C1 segment of cervical spinal cord (tissue), 14 donors: ENCODE measurements at regions not wholly inside any gene's neighbourhood (a gene's known extent, or its start where the extent isn't known, plus 50 kb on each side); places are given as distances from the start of the nearest gene placed in this dataset.

Source experiments
- DNase-seq, 14 donors: peaks; one replicate each; lab custom pipeline; 2025; lab: John Stamatoyannopoulos, UW

DNA sequence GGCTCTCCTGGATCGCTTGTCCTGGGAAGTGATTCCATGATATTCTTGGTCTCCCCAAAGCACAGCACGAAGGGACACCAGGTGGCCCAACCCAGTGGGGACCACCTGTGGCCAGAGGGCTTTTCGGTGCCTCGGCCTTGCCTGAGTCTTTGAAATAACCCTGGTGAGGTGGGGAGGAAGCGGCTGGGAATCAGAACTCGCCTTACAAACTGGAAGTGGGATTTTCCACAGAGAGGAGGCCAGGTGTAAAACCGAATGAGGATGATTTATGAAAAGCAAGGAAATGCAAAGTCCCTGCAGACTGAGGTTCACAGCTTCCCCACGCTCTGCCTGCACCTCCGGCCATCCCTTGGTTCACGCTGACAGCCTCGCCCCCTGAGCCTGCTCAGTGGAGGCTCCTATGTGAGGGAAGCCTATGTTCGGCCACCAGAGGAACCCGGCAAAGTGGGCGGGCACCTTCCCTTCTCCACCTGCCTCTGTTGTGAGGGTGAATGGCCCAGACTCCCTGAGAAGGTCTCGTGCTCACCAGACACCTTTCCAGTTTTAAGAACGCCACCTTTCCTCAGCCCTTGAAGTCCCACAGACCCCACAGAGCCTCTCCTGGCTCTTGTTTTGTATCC lies 133.8 kb upstream of the CST7 start:
- DNase-seq: no peak

DNA sequence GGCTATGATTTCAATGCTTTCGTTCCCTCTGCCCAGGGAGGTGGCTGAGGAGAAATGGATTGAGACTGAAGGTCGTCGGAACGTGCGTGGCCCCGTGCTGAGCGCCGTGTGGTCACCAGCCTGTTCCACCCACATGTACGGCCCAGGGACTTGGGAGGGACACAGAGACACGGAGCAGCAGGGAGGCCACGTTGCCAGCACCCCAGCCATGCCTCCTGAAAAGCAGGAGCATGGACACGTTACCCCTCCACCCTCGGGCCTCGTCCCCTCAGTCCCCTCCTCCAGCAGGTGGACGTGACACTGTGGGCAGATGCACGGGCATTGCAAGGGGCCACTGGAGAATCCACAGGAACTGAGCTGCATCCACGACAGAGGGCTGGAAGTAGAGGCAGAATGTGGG lies 133.1 kb upstream of the CST7 start:
- DNase-seq: no peak

- DNase-seq: no peak
Observed at GRCh38 chr20:24816431-24816830, 132.6 kb upstream of the CST7 start.

DNA sequence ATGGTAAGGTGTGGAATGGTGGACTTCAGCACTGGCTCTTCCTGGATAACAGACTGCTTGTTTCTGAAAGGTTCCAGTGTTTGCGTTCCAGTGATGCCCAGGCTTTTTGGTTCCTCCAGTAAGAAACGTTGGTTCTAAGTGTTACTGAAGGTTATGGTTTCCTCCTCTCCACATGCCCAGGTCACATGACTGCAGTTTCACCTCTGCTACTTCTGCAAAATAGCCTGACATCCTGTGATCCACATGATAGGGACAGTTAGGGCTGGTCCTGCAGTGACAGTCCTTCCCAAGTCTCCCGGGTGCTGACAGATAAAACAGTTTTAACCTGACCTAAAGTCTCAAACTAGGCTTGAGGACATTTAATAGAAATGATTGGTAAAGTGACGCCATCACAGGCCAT lies 132.2 kb upstream of the CST7 start:
- DNase-seq: no peak

GRCh38 chr20:24817351-24817750 lies 131.7 kb upstream of the CST7 start:
- no peak for DNase-seq

DNA sequence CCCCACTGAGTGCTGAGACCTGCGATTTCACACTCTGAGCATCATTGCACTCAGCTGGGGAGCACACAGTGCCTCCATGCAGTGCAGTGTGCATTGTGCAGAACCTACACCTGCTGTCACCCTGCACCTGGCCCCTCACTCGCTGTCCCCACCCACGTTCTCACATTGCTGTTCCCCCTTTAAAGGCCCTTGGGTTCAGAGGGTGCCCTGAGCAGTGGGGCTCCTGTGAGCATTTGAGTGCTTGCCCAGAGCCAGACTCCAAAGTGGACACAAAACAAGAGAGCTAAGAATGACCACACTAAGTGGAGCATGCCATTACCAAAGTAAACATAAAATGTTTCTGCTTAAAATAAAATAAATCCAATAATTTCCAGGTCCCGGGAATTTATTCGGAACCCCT lies 131.0 kb upstream of the CST7 start:
- DNase-seq: no peak

- DNase-seq: no peak
Observed at GRCh38 chr20:24819331-24819965, 129.6 kb upstream of the CST7 start.

- DNase-seq: no peak
Observed at GRCh38 chr20:24820345-24820744, 128.7 kb upstream of the CST7 start.

- no peak for DNase-seq
Observed at GRCh38 chr20:24821391-24821790, 127.7 kb upstream of the CST7 start.

- no peak for DNase-seq
Observed at GRCh38 chr20:24823176-24823784, 125.8 kb upstream of the CST7 start.

GRCh38 chr20:24823989-24824693 lies 124.9 kb upstream of the CST7 start:
- DNase-seq: no peak

DNA sequence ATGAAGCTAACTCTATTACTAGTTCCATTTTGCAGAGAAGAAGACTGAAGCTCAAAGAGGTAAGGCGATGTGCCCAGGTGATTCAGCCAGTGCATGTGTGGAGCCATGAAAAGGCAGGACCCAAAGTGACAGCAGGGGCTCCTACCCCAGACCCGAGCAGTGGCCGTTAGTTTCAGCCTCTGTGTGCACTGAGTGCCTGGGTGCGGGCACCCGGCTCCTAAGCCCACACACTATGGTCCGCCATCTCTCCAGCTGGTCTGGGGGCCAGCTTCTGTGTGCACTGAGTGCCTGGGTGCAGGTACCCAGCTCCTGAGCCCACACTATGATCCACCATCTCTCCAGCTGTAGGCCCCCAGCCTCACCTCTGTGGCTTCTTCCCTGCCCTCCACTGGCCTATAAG lies 123.5 kb upstream of the CST7 start:
- no peak for DNase-seq

GRCh38 chr20:24827603-24828295 lies 121.3 kb upstream of the CST7 start:
- no peak for DNase-seq

GRCh38 chr20:24828992-24829648 lies 119.9 kb upstream of the CST7 start:
- no peak for DNase-seq

DNA sequence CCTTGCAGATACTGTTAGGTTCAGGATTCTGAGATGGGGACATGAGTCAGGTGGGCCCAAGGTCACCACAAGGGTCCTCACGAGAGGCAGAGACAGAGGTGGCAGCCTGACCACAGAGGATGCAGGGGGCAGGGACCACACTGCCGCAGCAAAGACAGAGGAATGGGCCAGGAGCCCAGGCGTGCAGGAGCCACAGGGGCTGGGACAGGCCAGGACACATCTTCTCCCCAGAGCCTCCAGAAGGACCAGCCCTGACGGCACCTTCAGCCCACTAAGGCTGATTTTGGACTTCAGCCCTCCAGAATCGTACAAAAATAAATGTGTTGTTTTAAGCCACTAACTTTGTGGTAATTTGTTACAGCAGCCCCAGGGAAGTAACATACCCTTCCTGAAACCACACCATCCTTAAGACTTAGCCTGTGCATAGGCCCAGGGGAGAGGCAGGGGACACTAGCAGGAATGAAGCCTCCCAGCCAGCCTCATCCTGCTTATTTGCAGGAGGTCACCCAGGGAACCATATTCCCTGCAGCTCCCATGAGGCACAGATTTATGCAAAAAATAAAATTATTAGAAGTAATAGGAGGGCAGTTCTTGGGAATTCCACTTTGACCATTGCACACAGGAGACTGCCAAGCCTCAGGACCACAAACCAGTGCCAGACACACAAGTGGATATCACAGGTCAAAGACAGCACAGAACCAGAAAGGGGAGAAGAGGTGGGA lies 119.3 kb upstream of the CST7 start:
- DNase-seq: no peak

- DNase-seq: no peak
Observed at GRCh38 chr20:24830649-24831048, 118.4 kb upstream of the CST7 start.

- no peak for DNase-seq
Observed at GRCh38 chr20:24831232-24831631, 117.8 kb upstream of the CST7 start.

GRCh38 chr20:24832518-24832917 lies 116.6 kb upstream of the CST7 start:
- DNase-seq: no peak

- DNase-seq: no peak
Observed at GRCh38 chr20:24833592-24833991, 115.5 kb upstream of the CST7 start.

GRCh38 chr20:24834310-24834709 lies 114.8 kb upstream of the CST7 start:
- no peak for DNase-seq

DNA sequence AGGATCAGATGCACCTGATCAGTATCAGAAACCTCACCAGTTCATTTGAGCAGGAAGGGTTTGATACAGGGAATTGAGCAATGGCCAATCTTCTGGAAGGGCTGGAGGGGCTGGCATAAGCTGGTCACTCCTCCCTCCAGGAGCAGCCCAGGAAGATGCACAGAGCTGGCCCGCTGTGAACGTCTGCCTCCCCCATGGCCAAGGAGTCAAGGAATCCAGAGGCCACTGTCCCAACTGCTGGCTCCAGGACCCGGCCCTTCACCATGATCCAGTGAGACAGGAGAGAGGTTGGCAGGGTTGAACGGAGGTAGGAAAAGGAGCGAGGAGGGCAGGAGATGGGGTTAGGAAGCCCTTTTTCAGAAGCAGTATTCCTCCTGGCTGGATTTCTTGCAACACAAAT lies 113.9 kb upstream of the CST7 start:
- no peak for DNase-seq
